Subcutaneous abdominal adipose tissue (tissue), 5 donors: ENCODE measurements at regions not wholly inside any gene's neighbourhood (a gene's known extent, or its start where the extent isn't known, plus 50 kb on each side); places are given as distances from the start of the nearest gene placed in this dataset.

ENCODE experiments used
- H3K27ac ChIP-seq: one replicate; pipeline ENCODE4 v1.7.0; 2013; ENCODE audit warnings: low read depth, mild to moderate bottlenecking, inconsistent platforms, low read length, moderate library complexity
- H3K27me3 ChIP-seq, 5 donors: one replicate each; pipeline ENCODE4 v1.7.0; 2013; ENCODE audit warnings: low read length in 5 of 5, inconsistent platforms in 1 of 5; ENCODE audit not compliant: control insufficient read depth in 5 of 5, insufficient read depth in 4 of 5
- H3K36me3 ChIP-seq, 5 donors: one replicate each; pipeline ENCODE4 v1.7.0; 2013; ENCODE audit warnings: low read length in 5 of 5; ENCODE audit not compliant: control insufficient read depth in 5 of 5, insufficient read depth in 5 of 5
- H3K4me1 ChIP-seq, 5 donors: one replicate each; pipeline ENCODE4 v1.7.0; 2013; ENCODE audit warnings: low read length in 5 of 5, mild to moderate bottlenecking in 3 of 5, moderate library complexity in 1 of 5; ENCODE audit not compliant: control insufficient read depth in 5 of 5, insufficient read depth in 5 of 5
- H3K4me3 ChIP-seq, 5 donors: one replicate each; pipeline ENCODE4 v1.7.0; 2013; ENCODE audit warnings: low read length in 5 of 5, low read depth in 1 of 5
- H3K9ac ChIP-seq, 5 donors: one replicate each; pipeline ENCODE4 v1.7.0; 2013; ENCODE audit warnings: low read length in 5 of 5, mild to moderate bottlenecking in 4 of 5, moderate library complexity in 3 of 5
- H3K9me3 ChIP-seq, 5 donors: one replicate each; pipeline ENCODE4 v1.7.0; 2013; ENCODE audit warnings: low read length in 5 of 5; ENCODE audit not compliant: control insufficient read depth in 5 of 5
- donor health status: healthy.
- donor health status: healthy.
- donor health status: healthy.
- donor health status: healthy.
- donor health status: healthy.

GRCh38 chr14:21987937-21988336 lies 314.3 kb upstream of the OR4E1 start:
- Histone ChIP-seq H3K27ac (no peak overlapping the region), H3K9ac (no peak overlapping the region), H3K4me3 (no peak overlapping the region), H3K9me3 (no peaks in the 10 kb centered on the region), H3K4me1 (no peaks in the 10 kb centered on the region), H3K36me3 (no peaks in the 10 kb centered on the region), H3K27me3 (no peaks in the 10 kb centered on the region)

DNA sequence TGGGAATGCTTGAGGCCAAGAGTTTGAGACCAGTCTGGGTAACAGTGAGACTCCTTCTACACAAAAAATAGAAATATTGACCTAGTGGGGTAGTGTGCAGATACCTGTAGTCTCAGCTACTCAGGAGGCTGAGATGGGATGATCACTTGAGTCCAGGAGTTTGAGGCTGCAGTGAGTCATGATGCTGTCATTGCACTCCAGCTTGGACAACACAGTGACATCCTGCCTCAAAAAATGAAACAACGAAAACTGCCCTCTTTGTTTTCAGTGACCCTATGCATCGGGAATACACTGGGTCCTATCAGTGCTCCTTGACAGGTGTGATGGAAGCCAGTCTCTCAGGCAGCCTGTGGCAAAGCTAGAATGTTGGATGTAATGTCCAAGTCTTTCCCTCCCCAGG lies 311.5 kb upstream of the OR4E1 start:
- Histone ChIP-seq H3K9ac (no peak overlapping the region), H3K9me3 (no peaks in the 10 kb centered on the region), H3K4me3 (no peak overlapping the region), H3K27me3 (no peaks in the 10 kb centered on the region), H3K36me3 (no peaks in the 10 kb centered on the region), H3K27ac (no peak overlapping the region), H3K4me1 (no peaks in the 10 kb centered on the region)

DNA sequence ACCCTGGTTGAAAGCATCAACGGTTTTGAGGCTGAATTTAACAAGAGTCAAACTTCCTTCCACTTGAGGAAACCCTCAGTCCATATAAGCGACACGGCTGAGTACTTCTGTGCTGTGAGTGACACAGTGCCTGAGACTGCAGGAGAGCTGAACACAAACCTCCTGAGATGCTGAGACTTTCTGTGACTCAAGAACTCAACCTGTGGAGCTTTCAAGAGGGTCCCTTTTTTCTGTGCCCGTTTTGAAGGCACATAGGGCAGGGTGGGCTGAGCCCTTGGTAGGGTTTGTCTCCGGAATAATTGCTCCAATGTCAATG lies 305.3 kb upstream of the OR4E1 start:
- Histone ChIP-seq H3K4me3 (no peak overlapping the region), H3K27ac (no peak overlapping the region), H3K9me3 (no peaks in the 10 kb centered on the region), H3K9ac (no peak overlapping the region), H3K27me3 (no peaks in the 10 kb centered on the region), H3K4me1 (no peaks in the 10 kb centered on the region), H3K36me3 (no peaks in the 10 kb centered on the region)

GRCh38 chr14:21978184-21978998 lies 304.8 kb upstream of the OR4E1 start:
- no peaks in the 10 kb centered on the region for H3K9me3 ChIP-seq
- H3K27me3 ChIP-seq = no peaks in the 10 kb centered on the region
- H3K4me3 ChIP-seq = no peak overlapping the region
- H3K4me1 ChIP-seq = no peaks in the 10 kb centered on the region
- H3K9ac ChIP-seq = no peak overlapping the region
- no peaks in the 10 kb centered on the region for H3K36me3 ChIP-seq
- H3K27ac ChIP-seq = no peak overlapping the region

GRCh38 chr14:21974741-21975140 lies 301.1 kb upstream of the OR4E1 start:
- Histone ChIP-seq H3K9me3 (no peaks in the 10 kb centered on the region), H3K27me3 (no peaks in the 10 kb centered on the region)

DNA sequence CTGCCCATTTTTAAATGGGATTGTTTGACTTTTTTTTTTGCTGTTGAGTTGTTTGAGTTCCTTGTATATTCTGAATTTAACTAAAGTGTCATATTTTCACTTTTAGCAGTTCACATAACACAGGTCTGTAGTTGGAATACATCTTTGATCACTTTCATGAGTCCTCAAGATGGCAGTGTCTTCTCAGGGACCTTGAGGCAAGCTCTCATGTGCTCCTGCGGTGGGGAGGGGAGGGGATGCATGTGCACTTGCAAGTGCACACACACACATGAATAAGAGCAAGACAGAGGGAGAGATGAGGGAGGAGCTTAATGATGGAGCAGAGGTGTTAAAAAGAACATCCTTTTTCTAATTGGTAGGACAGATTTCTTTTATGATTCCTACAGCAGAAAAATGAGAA lies 291.4 kb upstream of the OR4E1 start:
- Histone ChIP-seq H3K27ac (no peak overlapping the region), H3K4me1 (no peaks in the 10 kb centered on the region), H3K9ac (no peak overlapping the region), H3K9me3 (no peaks in the 10 kb centered on the region), H3K36me3 (no peaks in the 10 kb centered on the region), H3K4me3 (no peak overlapping the region), H3K27me3 (no peaks in the 10 kb centered on the region)

More at GRCh38 chr14:21974741-21975140, 301.1 kb upstream of the OR4E1 start:
- H3K9ac ChIP-seq = no peak overlapping the region
- H3K4me3 ChIP-seq = no peak overlapping the region
- H3K36me3 ChIP-seq = no peaks in the 10 kb centered on the region
- no peaks in the 10 kb centered on the region for H3K4me1 ChIP-seq
- H3K27ac ChIP-seq = no peak overlapping the region

GRCh38 chr14:21964180-21964579 lies 290.6 kb upstream of the OR4E1 start:
- H3K9ac ChIP-seq = no peak overlapping the region
- no peaks in the 10 kb centered on the region for H3K4me1 ChIP-seq
- H3K9me3 ChIP-seq = no peaks in the 10 kb centered on the region
- no peak overlapping the region for H3K4me3 ChIP-seq
- no peaks in the 10 kb centered on the region for H3K27me3 ChIP-seq
- H3K27ac ChIP-seq = no peak overlapping the region
- no peaks in the 10 kb centered on the region for H3K36me3 ChIP-seq

DNA sequence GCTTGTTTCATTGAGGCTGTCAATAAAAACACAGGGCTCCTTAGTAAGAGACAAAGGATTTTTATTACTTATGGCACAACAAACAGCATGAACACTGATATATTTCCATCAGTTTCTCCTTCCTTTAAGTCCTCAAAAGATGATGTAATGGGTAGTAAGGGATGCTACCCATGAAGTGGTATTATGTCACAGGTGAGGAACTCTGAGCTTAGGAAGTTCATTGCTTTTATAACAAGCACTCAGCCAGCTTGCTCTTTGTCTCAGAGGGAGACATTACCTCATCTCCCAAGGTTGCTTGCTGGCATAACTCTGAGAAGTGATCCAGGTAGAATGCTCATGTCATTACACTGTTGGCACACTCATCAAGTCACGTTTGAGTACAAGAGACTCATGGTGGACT lies 287.0 kb upstream of the OR4E1 start:
- Histone ChIP-seq H3K27me3 (peaks cover 0 to 2% (median 0%) of the 10 kb centered on the region in 5 donors), H3K4me3 (no peak overlapping the region), H3K27ac (no peak overlapping the region), H3K36me3 (no peaks in the 10 kb centered on the region), H3K9me3 (peaks cover 0 to 4% (median 0%) of the 10 kb centered on the region in 5 donors), H3K4me1 (no peaks in the 10 kb centered on the region), H3K9ac (no peak overlapping the region)

GRCh38 chr14:21941885-21942284 lies 268.3 kb upstream of the OR4E1 start:
- Histone ChIP-seq H3K36me3 (no peaks in the 10 kb centered on the region), H3K4me1 (no peaks in the 10 kb centered on the region), H3K9ac (no peak overlapping the region), H3K27ac (no peak overlapping the region), H3K9me3 (no peaks in the 10 kb centered on the region), H3K27me3 (no peaks in the 10 kb centered on the region), H3K4me3 (no peak overlapping the region)

GRCh38 chr14:21940887-21941856 lies 267.6 kb upstream of the OR4E1 start:
- Histone ChIP-seq H3K9ac (no peak overlapping the region), H3K27ac (no peak overlapping the region), H3K27me3 (no peaks in the 10 kb centered on the region), H3K9me3 (no peaks in the 10 kb centered on the region), H3K4me1 (no peaks in the 10 kb centered on the region), H3K4me3 (no peak overlapping the region), H3K36me3 (no peaks in the 10 kb centered on the region)
